ENCODE measurements at regions not wholly inside any gene's neighbourhood (a gene's known extent, or its start where the extent isn't known, plus 50 kb on each side); places are given as distances from the start of the nearest gene placed in this dataset.

DNA sequence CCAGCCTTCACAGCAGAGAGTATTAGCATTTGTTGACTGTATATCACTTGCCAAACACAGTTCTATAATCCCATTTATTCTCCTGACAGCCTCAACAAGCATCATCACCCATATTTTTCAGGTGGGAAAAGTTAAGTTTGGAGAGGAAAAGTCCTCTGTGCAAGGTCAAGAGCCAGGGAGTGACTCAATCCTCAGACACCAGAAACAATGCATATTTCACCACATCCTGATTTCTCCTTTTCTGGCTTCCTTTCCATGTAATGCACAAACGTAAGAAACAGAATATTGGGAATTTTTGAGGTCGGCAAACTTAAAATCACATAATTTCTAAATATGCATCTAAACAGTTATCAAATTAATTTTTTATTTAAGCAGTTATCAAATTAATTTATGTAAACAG, 116.0 kb upstream of the GADL1 start:
- TF ChIP-seq, protein P1, sequence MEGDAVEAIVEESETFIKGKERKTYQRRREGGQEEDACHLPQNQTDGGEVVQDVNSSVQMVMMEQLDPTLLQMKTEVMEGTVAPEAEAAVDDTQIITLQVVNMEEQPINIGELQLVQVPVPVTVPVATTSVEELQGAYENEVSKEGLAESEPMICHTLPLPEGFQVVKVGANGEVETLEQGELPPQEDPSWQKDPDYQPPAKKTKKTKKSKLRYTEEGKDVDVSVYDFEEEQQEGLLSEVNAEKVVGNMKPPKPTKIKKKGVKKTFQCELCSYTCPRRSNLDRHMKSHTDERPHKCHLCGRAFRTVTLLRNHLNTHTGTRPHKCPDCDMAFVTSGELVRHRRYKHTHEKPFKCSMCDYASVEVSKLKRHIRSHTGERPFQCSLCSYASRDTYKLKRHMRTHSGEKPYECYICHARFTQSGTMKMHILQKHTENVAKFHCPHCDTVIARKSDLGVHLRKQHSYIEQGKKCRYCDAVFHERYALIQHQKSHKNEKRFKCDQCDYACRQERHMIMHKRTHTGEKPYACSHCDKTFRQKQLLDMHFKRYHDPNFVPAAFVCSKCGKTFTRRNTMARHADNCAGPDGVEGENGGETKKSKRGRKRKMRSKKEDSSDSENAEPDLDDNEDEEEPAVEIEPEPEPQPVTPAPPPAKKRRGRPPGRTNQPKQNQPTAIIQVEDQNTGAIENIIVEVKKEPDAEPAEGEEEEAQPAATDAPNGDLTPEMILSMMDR (IDR thresholded peaks at IDR 0.05), result no peak
- no peak for TF ChIP-seq POLR2AphosphoS5 (IDR thresholded peaks at IDR 0.05)
- TF ChIP-seq POLR2A (IDR thresholded peaks at IDR 0.05), result no peak
